UCSD-AML1 (cell line): ENCODE measurements at regions not wholly inside any gene's neighbourhood (a gene's known extent, or its start where the extent isn't known, plus 50 kb on each side); places are given as distances from the start of the nearest gene placed in this dataset.
"Not testable (repeated sequence)": the region's sequence is repeated elsewhere in the genome, so short reads cannot be mapped to it uniquely, and the experiment has no call there.

Experiments
- DNase-seq: peaks from one replicate; lab custom pipeline; 2025; ENCODE audit not compliant: unreplicated experiment; lab: John Stamatoyannopoulos, UW

GRCh38 chr5:144712090-144712489, 541.4 kb downstream of the KCTD16 start:
- DNase-seq: peak; percentile 10

- no peak for DNase-seq
Measured at GRCh38 chr5:144711172-144711571, 540.5 kb downstream of the KCTD16 start.

- no peak for DNase-seq
Measured at GRCh38 chr5:144710637-144711036, 540.0 kb downstream of the KCTD16 start.

- DNase-seq: no peak
Measured at GRCh38 chr5:144703776-144704175, 533.1 kb downstream of the KCTD16 start.

DNA sequence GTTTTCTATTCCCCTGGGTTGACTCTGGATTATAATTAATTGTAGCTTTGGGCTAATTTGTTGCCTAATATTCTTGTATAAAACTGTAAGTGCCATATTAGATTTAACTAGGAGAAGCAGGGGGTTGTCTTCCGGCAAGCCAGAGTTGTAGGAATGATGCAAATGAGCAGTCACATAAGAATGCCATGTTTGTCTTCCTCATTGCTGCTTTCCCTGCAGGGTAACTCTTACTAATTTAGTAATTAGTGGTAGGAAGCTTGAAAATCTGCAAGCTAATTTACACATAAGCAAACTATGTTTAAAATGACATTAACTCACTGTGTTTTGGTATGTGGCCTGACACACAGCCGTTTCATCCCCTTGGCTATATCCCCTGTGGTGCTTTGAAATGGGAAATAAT, 527.8 kb downstream of the KCTD16 start:
- DNase-seq: no peak

DNA sequence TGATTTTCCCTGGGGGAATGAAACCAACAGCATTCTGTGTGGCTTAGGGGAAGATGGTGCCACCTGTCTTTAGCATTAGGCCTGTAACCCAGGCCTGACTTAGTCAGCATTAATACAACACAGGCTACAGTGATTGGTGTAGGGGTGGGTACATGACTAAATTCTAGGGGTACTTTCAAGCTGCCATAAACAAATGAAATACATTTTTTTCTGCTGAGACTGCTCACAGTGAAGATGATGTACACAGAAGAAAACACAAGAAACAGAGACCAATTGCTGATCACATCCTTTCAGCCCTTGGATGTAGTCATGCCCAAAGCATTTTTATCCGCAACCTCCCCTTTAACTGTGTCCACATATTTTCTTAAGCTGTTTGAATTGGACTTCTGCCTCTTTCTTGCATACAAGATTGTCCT, 527.2 kb downstream of the KCTD16 start:
- DNase-seq: no peak

GRCh38 chr5:144691936-144692335, 521.3 kb downstream of the KCTD16 start:
- DNase-seq: no peak

GRCh38 chr5:144684899-144685298, 514.2 kb downstream of the KCTD16 start:
- DNase-seq: no peak

- no peak for DNase-seq
Measured at GRCh38 chr5:144680711-144681110, 510.0 kb downstream of the KCTD16 start.

DNA sequence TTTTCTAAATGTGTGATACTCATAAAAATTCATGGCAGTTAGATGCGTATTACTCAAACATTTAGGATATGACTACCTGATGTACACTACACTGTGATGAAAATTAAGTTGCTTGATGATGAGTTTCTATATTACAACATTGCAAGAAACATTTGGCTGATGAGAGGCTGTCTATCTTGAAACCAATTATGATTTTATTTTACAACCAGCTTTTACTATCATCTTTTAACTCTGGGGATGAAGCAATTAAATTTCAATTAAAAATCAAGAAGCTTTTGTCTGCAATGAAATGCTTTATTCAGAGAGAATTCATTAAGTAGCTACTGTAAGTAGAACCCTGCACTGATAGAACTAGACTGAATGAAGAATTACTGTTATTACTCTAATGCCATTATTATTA, 500.4 kb downstream of the KCTD16 start:
- no peak for DNase-seq

DNA sequence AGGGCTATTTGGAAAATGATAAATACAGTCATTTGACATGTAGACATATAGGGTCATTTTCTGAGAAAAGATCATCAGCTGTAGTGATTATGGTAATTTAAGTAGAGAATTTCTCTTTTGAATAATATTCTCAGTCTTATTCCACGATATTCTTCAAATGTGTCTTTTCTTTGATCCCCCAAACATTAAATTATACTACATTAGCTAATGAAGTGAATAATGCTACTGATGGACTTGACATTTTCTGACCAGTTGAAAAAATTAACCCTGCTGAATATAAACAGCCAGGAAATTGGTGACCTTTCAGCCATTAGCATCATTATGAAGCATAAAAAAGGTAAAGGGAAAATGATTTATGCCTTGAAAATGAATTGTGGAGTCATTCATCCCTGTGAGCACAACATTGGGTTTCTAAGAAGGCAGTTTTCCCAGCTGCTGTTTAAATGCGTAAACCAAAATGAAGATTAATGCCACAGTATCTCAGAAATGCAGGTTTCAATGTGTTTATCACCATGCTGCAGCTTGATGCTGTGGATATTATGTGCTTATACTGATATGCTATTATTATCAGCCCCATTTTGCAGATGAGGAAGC, 489.1 kb downstream of the KCTD16 start:
- no peak for DNase-seq

- no peak for DNase-seq
Measured at GRCh38 chr5:144644317-144644716, 473.6 kb downstream of the KCTD16 start.

DNA sequence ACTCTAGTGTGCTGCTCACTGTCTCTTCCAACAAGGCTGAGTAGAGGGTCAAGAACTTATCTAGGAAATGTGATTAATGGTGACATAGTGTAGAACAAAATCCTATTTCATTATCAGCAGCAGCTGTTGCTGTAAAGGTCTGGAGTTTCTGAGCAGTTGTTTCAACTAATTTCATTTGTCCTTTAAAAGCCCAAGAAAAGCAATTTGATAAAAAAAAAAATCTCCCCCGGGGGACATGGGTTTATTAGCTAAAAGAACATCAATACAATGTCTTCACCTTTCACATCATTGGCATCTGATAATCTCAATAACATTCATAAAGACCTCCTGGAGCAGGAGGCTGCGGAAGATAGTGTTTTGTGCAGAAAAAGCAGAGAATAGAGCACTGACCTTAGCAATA, 468.1 kb downstream of the KCTD16 start:
- no peak for DNase-seq

DNA sequence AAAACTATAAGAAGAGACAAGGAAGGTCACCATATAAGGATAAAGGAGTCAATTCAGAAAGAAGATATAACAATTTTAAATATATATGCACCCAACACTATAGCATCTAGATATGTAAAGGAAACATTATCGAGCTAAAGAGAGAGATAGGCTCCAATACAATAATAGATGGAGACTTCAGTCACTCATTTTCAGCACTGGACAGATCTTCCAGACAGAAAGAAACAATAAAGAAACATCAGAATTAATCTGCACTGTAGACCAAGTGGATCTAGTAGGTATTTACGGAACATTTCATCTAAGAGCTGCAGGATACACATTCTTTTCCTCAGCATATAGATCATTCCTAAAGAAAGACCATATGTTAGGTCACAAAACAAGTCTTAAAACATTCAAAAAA, 463.5 kb downstream of the KCTD16 start:
- no peak for DNase-seq

DNA sequence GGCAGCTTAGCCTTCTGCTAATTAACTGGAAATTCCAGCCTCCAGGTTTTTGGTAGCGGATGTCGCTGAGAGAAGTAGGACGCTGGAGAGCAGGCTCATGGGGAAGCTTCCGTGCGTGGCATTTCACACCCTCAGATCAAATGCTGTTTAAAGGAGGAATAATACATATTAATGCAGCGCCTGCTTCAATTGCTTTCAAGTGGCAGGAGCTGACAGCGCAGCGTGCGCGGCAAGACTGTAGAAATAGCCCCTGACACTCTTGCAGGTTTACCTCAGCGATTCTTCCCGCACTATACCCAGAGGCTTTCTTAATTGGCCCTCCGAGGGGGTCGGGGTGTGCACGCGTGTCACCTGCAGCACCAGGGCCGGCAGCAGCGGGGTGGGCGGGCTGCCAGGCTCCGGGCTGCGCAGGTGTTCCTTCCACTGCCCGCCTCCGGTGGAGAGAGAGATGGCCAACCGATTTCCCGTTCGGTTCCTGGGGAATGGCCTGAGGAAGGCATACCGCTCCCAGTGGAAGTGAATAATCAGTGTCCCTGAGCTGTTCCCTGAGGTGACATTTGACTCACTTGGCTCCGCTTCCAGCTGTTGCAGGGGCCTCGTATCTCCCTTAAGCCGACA, 427.9 kb downstream of the KCTD16 start:
- no peak for DNase-seq

DNA sequence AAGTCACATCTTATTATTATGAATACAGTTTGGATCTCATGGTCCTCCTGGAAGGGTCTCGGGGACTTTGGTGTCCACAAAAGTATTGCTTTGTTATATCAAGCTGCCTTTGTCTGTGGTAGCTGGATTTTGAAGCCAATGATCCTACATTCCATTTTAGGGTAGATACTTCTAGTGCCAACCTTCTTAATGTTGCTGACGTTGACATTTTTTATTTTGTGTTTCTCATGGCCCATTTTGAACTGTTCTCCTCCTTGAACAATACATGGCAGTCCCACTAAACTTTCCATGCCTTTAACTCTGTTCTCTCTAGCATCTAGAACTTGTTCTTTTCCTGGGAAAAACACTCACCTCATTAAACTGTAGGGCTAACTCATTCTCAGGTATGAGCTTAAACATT, 425.8 kb downstream of the KCTD16 start:
- no peak for DNase-seq

- DNase-seq: no peak
Measured at GRCh38 chr5:144594919-144595318, 424.2 kb downstream of the KCTD16 start.

DNA sequence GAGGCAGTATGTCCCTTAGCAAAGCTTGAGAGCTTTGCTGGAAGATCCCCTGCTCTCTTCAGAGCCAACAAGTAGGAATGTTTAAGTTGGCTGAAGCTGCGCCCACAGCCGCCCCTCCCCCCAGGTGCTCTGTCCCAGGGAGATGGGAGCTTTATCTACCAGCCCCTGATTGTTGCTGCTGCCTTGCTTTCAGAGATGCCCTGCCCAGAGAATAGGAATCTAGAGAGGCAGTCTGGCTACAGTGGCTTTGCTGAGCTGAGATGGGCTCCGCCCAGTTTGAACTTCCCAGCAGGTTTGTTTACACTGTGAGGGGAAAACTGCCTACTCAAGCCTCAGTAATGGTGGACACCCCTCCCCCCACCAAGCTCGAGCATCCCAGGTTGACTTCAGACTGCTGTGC, 423.6 kb downstream of the KCTD16 start:
- DNase-seq: not testable (repeated sequence)

DNA sequence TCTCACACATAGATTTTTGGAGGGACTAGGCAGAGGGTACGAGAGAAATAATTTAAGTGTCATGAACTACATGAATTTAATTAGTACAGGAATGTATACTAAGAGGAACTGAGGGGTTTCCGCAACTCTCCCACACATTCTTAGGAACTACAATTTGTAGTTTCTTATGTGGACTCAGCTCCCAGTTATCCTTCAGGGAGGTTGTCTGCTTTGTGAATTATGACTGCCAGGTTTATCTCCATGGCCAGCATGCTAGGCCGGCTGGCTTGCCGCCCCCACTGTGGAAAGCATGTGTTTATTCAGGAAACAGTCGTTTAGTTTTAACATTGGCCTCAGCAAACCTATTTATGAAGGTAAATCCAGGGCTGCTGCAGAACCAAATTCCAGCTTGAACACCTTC, 415.0 kb downstream of the KCTD16 start:
- DNase-seq: no peak

GRCh38 chr5:144583541-144584449, 413.1 kb downstream of the KCTD16 start:
- no peak for DNase-seq

DNA sequence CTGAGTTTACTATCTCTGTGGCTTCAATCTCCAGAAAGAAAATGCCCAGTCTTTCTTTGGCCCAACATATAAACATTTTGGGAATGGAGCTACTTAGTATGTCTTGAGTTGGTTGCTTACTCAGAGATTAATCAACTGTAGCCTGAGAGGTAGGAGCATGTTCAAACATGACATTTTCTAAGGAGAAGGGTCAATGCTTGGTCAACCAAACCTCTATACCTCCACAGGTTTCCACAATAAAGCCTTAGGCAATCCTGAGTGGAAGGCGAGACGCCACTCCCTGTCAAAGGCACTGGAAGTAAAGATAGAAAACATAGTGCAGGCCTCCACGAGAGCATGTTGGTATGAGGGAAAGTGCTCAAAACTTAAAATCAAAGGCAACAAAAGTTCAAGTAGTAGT, 411.4 kb downstream of the KCTD16 start:
- DNase-seq: no peak

- DNase-seq: no peak
Measured at GRCh38 chr5:144581044-144581443, 410.4 kb downstream of the KCTD16 start.
